ENCODE measurements at regions not wholly inside any gene's neighbourhood (a gene's known extent, or its start where the extent isn't known, plus 50 kb on each side); places are given as distances from the start of the nearest gene placed in this dataset.

DNA sequence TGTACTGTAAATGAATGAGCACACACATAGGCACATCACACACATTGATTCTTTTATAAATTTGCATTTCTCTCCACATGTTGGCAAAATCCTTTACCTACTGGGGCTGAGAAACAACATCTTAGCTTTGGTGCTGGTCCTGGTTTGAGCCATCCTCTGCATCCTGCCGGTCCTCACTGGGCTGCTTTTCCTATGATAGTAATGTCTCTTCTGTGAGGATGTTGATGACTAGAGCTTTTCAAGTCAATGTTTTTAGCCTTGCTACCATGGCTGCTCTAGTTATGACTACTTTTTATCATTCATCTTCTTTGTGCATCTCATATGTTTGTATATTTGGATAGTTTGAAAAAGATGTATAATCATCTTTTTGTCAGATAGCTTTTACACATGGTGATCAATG, 280.4 kb upstream of the CD180 start:
- no peak for DNase-seq (ENCODE audit: low read depth in 2 of 2)

DNA sequence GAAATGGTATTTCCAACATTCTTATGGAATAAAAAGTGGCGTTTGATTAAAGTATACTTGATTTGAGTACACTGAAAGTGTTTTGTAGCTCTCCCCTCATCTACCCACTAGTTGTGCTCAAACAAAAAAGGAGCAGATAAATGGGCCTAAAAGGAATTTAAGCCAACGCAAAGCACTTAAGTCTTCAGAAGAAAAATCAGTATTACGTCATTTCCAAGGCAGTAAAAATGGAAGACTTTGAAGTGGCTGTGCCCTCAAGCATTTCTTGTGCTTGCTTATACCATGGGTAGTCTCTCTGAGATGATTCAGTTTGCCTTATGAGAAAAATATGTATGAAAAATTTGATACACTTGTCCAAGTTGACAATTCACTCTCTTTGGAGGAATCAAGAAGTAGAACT, 279.9 kb upstream of the CD180 start:
- DNase-seq (ENCODE audit: low read depth in 2 of 2) = no peak

DNA sequence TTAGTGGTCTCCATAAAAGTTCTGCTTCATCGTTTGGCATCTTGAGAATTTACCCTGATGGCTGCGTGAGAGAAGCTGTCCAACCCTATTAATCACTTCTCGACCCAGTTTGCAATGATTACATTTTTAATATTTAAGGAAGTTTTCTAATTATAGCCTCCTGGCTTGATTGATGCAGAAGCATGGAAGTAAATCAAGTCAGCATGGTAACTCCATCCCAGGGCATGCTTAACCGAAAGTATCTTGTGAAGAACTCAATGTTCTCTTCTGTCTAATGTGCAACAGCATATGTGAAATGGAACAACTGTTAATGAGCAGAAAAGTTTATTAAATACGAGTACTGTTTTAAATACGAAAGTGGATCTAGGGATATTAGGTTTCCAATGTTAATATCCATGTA, 278.9 kb upstream of the CD180 start:
- no peak for DNase-seq (ENCODE audit: low read depth in 2 of 2)

DNA sequence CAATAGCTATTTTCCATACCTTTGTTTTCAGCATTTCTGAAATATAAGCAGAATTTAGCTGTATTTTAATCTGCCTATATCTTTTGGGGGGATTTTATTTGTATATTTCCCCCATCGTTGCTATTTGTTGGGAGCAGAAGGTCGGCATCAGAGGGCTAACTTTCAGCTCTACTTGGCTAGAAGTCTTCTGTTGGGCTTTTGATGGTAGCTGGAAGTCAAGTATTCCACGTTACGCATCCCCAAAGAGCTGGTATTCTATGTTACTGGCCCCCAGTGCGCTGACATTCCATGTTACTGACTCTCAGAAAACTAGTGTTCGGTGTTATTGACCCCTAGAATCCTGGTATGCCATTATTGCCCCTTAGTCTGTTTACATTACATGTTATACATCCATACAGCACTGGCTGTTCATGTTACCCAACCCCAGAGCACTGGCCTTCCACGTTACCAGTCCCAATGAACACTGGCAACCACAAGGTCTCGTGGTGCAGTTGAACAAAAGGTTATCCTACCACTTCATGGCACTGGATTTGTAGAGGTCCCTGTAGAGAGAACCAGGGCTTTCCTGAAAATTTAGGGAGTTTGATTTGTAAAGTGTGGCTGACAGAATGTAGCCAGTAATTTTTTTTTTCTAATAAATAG, 278.1 kb upstream of the CD180 start:
- DNase-seq (ENCODE audit: low read depth in 2 of 2) = no peak

DNA sequence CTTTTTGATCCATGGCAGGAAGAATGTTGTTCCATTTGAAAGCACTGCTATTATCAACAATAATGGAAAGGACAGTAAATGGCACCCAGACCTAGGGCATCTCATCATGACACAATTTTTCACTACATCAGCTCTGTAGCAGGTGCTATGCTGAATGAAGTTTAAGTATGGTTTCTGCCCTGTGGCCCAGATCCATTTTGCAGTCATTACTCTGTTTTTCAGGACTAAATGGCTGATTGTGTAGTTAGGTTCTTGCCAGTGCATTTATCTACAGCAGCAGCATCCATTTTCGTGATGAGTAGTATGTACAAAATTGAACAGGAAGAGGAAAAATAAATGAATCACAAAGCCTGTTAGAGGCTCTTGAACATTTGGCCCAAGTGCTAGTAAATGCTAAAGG, 270.5 kb upstream of the CD180 start:
- no peak for DNase-seq (ENCODE audit: low read depth in 2 of 2)

DNA sequence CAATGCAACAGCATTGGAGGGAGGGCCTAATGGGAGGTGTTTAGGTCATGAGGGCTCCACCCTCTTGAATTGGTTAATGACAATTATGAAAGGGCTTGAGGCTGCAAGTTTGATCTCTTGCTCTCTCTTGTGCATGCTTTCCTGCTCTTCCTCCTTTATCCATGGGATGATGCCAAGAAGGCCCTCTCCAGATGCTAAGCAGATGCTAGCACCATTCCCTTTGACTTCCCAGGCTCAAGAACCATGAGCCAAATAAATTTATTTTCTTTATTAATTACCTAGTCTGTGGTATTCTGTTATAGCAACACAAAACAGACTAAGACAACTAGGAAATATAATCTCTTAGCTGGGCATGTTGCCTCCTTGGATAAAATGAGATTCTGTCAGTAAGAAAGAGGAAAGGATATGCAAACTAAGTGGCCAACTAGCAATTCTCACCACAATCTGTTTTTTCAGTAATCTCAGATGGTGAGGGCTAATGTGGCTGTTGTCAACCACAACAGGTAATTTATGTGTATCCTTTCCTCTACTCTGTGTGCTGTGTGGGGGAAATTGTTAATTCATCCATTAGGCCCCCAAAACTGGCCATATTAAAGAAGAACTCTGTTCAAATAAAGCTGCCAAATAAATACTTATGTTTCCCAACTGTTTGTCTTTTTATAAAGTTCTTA, 269.1 kb upstream of the CD180 start:
- no peak for DNase-seq (ENCODE audit: low read depth in 2 of 2)

DNA sequence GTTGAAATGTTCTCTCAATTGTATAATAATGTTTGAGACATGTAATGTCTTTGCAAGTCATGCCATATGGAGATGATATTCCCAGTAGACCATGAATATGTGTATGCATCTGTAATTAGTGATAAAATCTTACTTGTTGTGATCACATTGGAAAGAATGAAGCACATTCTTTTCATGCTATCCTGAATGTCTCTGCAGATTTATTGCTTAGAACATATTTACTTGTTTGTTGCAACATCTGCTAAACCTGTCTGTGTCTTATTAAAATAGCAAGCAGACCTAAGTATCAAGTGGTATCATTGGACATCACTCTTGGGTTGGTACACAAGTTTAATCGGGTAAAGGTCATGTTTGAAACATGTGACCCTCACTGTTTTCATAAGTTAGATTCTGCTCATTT, 265.5 kb upstream of the CD180 start:
- no peak for DNase-seq (ENCODE audit: low read depth in 2 of 2)

DNA sequence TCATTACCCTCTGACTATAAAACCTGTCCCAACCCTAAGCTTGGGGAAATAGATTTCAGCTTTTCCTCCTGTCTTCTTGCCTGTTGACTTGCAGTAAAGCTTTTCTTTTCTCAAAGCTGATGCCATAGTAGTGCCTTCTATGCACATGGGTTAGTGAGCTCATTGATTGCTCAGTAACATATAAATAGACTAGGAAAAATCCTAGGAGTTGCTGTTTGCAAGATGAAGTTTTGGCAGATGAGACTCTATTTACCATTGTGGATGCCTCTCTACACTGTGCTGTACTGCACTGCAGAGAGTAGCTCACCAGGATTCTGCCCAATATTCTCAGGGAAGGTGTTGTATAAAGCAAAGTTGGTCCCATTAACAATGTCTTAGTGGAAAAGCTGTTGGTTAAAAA, 262.7 kb upstream of the CD180 start:
- no peak for DNase-seq (ENCODE audit: low read depth in 2 of 2)

DNA sequence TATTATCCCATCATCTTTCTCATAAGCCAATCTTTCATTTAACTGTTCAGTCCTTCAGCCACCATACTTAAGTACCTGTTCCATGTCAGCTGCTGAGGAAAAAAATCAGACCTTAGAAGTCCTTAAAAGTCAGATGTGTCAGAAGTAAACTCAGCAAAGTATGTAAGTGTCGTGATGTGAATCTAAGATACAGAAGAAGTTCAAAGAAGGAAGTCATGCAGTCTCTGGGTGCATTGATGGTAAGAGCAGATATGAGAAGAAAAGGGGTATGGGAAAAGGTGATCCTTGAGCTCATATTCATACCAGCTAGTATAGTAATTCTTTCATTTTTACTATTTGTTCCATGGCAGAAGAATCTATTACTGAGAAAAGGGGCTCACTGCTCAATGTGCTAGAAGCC, 259.4 kb upstream of the CD180 start:
- DNase-seq (ENCODE audit: low read depth in 2 of 2) = no peak

DNA sequence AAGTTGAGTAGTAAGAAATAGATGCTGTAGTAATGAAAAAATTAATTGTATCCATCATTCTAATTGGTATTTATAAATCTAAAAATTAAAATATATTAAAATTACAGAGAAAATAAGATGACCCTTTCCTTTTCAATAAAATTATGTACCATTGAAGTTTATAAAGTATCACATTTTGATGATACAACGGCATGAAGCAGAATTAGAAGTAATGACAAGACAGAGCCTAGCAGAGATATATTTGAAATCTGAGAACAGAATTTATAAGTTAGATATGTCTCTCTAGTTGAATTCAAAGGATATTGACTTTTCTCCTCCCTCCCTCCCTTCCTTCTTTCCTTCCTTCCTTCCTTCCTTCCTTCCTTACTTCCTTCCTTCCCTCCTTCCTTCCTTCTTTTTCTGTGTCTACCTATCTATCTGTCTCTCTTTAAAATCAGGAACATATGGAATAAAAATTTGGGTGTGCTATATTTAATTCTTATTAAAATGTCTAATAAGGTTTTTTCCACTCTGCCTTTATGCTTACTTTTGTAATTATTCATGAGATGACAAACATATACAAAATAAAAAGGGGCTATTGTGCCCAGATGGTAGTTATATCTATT, 258.5 kb upstream of the CD180 start:
- no peak for DNase-seq (ENCODE audit: low read depth in 2 of 2)

DNA sequence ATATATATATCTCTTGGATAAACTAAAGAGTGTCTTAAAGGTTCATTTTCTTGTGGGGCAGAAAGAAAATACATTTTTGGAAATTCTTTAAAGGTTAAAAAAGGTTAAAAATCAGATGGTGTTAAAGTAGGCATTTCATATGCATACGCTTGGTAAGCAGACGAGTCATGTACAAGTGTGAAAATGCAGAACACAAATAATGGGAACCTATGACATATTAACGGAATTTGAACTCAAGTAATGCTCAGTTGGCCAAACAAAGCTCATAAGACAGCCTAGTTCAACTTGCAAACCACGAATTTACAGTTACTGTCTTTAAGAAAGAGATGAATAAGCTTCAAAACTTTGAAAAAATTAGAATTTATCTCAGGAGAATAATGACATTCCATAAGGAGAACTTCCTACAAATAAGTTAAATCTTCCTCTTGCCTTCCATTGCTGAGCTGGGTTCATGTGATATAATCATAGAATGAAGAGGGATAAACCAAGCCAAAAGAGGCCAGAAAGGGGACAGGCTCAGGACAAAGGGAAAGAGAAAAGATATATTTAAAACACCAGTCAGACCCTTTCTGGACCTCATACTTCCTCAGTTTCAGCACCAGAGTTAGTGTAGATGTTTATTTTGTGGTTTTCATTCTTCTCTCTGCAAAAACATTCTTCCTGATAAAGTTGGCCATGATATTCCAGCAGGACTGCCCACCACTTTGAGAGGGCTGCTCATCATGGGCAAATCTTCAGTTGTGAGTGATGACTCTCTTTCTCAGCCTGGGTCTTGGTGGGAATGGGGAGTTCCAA, 256.7 kb upstream of the CD180 start:
- no peak for DNase-seq (ENCODE audit: low read depth in 2 of 2)

DNA sequence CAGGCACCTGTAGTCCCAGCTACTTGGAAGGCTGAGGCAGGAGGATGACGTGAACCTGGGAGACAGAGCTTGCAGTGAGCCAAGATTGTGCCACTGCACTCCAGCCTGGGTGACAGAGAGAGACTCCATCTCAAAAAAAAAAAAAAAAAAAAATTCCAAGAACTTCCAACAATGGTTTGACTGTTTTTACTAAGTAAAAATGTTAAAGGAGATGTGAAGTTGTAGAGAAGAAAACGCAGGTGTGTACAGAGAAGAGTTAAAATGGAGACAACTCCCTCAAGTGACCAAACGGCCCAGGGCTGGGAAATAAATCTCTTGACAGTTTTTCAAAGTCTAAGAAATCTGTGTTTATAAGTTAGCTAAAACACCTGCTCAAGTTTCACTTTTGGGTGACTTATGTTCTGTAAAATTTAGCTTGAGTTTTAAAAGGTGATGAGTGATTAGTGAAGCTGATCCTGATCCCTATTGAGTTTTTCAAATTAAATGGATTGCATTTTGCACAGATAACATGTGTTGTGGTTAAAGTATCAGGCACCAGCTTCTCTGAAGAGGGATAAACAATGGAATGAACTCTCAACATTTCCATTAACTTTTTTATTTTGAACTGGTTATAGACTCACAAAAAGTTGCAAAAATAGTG, 255.2 kb upstream of the CD180 start:
- DNase-seq (ENCODE audit: low read depth in 2 of 2) = no peak

DNA sequence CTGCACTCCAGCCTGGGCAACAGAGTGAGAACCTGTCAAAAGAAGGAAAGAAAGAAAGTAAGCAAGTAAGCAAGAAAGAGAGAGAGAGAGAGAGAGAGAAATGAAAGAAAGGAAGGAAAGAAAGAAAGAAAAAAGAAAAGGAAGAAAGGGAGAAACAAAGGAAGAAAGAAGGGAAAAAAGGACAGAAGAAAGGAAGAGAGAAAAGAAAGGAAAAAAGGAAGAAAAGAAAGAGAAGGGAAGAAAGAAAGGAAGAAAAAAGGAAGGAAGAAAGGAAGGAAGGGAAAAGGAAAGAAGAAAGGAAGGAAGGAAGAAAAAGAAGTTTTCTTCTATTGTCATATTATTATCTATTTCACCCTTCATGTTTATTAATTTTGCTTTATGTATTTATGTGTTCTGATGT, 251.1 kb upstream of the CD180 start:
- no peak for DNase-seq (ENCODE audit: low read depth in 2 of 2)

DNA sequence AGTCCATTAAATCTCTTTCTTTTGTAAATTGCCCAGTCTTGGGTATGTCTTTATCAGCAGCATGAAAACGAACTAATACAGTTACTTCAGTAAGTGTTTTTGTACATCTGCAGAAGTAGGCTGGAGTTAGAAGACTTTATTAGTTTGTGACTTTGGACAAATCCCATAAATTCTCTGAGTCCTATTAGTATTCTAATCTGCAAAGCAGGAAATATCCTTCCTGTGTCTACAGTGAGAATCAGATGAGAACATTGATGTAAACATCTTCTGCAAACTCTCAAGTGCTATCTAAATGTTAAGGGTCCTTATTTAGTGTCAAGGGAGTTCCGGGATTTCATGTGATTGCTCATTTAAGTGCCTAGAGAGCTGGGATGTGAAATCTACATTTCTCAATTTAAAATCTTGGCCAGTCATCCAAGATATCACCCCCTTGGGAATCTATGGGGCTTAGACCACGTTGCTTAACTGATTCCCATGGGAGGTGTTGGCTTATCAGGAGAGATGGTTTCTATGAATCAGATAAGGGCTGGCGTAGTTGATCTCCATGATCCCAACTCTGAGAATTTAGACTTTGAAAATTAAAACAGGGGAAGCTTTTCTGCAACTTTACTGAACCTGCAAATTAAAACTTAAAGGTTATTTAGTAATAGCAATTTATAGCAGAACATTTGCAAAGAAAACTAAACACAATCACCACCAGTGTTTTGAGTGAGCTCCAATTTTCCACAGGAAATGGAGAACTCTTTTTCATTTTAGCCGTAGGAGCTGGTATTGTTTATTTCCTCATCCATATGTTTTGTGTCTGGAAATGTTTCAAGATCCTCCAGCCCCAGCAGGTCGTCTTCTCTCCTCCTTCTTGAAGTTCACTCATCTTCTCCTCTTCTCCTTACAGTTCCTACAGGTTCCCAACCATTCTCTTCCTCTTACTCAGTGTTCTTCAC, 241.6 kb upstream of the CD180 start:
- no peak for DNase-seq (ENCODE audit: low read depth in 2 of 2)

DNA sequence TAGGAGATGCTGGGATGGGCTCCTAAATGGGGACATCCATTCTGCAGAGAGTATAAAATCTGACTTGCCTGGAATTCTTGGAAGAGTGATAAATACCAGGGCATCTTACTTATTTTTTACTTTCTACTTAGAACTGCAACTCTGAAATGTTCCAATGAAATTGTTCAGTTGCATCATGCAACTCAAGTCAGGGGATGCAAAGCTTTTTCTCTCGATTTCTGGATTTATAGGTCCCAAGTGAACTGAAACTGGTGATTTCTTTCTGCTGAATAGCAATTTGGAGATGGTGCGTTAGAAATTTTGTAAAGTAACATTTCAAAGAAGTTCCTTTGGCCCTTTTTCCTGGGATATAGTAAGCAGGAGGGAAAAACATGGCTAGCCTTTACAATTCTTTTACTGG, 238.4 kb upstream of the CD180 start:
- DNase-seq (ENCODE audit: low read depth in 2 of 2) = no peak

DNA sequence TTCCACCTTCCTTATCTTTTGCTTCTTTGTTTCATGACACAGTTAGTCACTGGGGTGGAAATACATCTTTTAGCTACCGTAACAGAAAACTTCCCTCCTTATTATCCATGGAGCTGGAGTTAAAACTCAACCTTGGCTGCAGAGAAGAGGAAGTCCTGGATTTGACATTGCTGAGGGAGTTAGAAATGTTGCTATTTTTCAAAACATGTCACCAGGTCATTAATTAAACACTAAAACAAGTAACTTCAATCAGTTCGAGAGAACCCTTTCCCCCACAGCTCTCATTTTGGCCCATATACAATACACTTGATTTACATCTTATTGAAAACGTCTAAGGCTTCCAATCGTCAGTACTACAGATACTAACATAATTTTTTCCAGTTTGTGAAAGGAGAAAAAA, 237.9 kb upstream of the CD180 start:
- DNase-seq (ENCODE audit: low read depth in 2 of 2) = no peak

DNA sequence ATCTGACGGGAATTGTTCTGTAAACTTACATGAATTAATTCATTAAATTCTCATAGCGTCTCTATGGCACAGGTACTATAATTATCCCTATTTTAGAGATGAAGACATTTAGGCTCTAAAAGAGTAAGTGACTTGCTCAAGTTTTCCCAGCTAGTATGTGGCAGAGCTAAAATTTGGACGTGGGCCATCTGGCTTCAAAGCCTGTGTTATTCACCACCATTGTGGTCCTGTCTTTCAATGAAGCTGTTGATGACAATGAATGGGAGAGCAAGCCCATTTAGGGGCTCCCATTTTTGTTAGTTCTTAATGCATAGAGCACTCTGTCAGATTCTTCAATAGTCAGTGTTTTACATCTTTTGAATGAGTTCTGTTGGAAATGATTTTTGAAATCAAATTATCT, 236.0 kb upstream of the CD180 start:
- no peak for DNase-seq (ENCODE audit: low read depth in 2 of 2)

DNA sequence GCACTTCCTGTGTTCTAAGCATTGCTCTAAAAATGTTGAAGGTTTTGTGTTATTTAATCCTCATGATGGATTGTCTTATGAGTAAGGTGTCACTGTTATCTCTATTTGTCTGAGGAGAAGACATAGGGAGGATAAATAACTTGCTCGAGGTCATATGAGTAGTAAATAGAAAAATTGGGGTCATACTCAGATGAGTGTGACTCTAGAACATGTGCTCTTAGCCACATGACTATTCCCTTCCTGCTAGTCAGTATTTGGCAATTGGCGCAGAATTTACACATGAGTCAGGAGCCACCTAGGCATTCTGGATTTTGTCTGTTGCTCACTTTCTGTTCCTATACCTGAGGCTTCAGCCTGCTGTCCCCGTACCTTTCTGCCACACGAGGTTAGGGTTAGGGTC, 234.6 kb upstream of the CD180 start:
- DNase-seq (ENCODE audit: low read depth in 2 of 2) = no peak

DNA sequence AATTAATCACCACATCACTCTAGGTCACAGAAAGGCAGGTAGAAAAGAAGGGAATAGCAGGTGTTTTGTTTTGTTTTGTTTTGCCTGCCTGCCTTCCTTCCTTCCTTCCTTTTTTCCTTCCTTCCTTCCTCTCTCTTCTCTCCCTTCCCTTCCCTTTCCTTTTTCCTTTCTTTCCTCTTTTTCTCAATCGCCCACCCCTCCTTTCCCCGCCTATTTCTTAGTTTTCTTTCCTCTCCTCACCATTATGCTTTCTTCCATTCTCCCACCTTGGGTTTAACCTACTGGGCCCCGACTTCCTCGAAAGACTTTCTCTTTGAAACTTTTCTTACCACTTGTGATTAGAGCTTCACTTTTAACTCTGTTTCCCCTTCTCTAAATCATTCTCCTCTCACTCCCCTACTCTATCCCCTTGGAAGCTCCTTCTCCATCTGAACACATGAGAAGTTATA, 231.3 kb upstream of the CD180 start:
- DNase-seq (ENCODE audit: low read depth in 2 of 2) = no peak

DNA sequence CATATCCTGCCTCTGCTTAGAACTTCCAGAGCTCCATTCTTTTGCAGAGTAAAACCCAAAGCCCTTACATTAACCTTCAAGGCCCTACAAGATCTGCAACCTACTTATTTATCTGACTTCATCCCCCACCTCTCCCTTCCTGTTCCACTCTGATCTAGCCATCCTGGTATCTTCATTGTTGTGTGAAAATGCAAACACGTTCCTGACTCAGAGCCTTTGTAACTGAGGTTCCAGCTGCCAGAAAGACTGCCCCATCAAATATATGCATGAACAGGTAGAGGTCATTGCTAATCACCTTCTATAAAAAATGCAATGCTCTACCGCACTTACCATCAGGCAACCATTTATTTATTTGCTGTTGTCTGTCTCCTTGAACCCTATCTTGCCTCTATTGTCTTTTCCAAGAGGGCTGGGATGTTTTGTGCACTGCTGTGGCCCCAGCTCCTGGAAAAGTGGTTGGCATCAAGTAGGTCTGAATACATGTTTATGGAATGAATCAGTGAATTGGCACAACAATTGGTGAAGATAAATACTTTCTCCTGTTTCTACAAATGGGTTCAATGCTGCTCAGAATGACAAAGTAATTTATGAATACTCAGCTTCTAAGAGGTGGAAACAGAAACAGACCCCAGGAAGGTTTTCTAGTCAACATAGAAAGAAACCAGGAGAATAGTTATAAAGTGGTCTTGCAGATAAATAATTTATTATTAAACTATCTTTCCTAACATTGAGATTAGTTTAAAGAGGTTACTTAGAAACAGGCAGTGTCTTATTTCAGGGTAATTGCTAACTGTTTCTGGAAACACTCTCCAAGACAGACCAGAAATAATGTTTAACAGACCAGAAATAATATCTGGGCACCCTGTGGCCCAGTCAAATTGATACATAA, 230.6 kb upstream of the CD180 start:
- no peak for DNase-seq (ENCODE audit: low read depth in 2 of 2)
